Spinal cord (tissue), 9 donors: ENCODE measurements at regions not wholly inside any gene's neighbourhood (a gene's known extent, or its start where the extent isn't known, plus 50 kb on each side); places are given as distances from the start of the nearest gene placed in this dataset.

Experiments
- DNase-seq, 6 donors: peaks; one replicate each; pipeline versions ENCODE4 v3.0.0 to v3.0.0-alpha.2; 2013 to 2015; ENCODE audit warnings: low spot score in 6 of 6, low read depth in 4 of 6
- H3K27ac ChIP-seq: one replicate; pipeline ENCODE4 v1.5.1; 2013; ENCODE audit warnings: low read depth, low read length, control low read depth
- H3K27me3 ChIP-seq: one replicate; pipeline ENCODE4 v1.6.1; 2013; ENCODE audit warnings: low read length; ENCODE audit not compliant: control insufficient read depth, insufficient read depth
- H3K36me3 ChIP-seq: one replicate; pipeline ENCODE4 v1.6.1; 2013; ENCODE audit warnings: low read length; ENCODE audit not compliant: control insufficient read depth, insufficient read depth
- H3K4me1 ChIP-seq: one replicate; pipeline ENCODE4 v1.6.1; 2013; ENCODE audit warnings: low read length; ENCODE audit not compliant: control insufficient read depth, insufficient read depth
- H3K4me3 ChIP-seq: one replicate; pipeline ENCODE4 v1.5.1; 2013; ENCODE audit warnings: low read depth, low read length, control low read depth
- H3K9me3 ChIP-seq: one replicate; pipeline ENCODE4 v1.6.1; 2013; ENCODE audit warnings: low read length; ENCODE audit not compliant: control insufficient read depth, insufficient read depth
- WGBS: methylation state at CpG from one replicate; pipeline ENCODE4 v1.1.5; 2013; ENCODE audit warnings: missing lambda C conversion rate; ENCODE audit not compliant: insufficient coverage; 5-methylcytosine and 5-hydroxymethylcytosine counted together
- donor health status: healthy.

GRCh38 chr5:116740771-116741170 is 166.1 kb upstream of the SEMA6A start:
- H3K9me3 ChIP-seq = no peaks in the 10 kb centered on the region
- peaks cover 17% of the 10 kb centered on the region for H3K4me1 ChIP-seq
- H3K36me3 ChIP-seq = no peaks in the 10 kb centered on the region
- H3K27ac ChIP-seq = no peak overlapping the region
- 92% methylated on average over 1 of the region's 1 CpG for WGBS
- H3K4me3 ChIP-seq = no peak overlapping the region
- no peaks in the 10 kb centered on the region for H3K27me3 ChIP-seq
- no peak for DNase-seq

DNA sequence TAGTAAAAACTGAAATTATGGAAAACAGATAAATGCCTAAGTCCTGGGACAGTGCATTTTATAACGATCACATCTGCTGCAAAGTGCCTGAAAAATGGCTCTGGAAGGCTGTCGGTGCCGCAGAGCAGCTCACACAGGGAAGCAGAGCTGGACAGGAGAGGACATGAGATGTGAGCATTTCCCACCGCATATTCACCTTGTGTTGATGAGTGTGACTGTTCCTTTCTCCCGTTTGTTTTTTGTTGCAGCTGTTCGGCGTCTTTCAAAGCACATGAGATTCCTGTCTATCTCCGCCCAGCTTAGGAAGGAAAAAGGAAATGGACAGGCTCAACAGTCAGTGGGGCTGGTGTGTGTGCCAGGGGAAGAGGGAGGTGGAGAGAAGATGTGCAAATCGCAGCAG is 164.9 kb upstream of the SEMA6A start:
- peak in 2 of 6 donors; percentile 23 to 58 for DNase-seq
- H3K36me3 ChIP-seq = no peaks in the 10 kb centered on the region
- H3K27ac ChIP-seq = peak overlapping the region; percentile 37
- WGBS = 71% methylated on average over 4 of the region's 9 CpGs
- H3K4me3 ChIP-seq = peak overlapping the region; percentile 2
- H3K27me3 ChIP-seq = no peaks in the 10 kb centered on the region
- H3K4me1 ChIP-seq = peaks cover 18% of the 10 kb centered on the region
- H3K9me3 ChIP-seq = no peaks in the 10 kb centered on the region

- no peaks in the 10 kb centered on the region for H3K27me3 ChIP-seq
- no peak overlapping the region for H3K4me3 ChIP-seq
- peaks cover 27% of the 10 kb centered on the region for H3K4me1 ChIP-seq
- no peaks in the 10 kb centered on the region for H3K9me3 ChIP-seq
- no peaks in the 10 kb centered on the region for H3K36me3 ChIP-seq
- DNase-seq = peak in 2 of 6 donors; percentile 71 to 75
- no CpG with 5 or more reads among the region's 6 CpGs for WGBS
- peak overlapping the region; percentile 45 for H3K27ac ChIP-seq
Measured at GRCh38 chr5:116738615-116739261, 164.1 kb upstream of the SEMA6A start.

- H3K27me3 ChIP-seq = no peaks in the 10 kb centered on the region
- peak in 4 of 6 donors; percentile 28 to 88 (median 52) for DNase-seq
- H3K4me3 ChIP-seq = no peak overlapping the region
- peaks cover 28% of the 10 kb centered on the region for H3K4me1 ChIP-seq
- H3K27ac ChIP-seq = peak overlapping the region; percentile 45
- WGBS = 28% methylated on average over 5 of the region's 5 CpGs
- H3K36me3 ChIP-seq = no peaks in the 10 kb centered on the region
- no peaks in the 10 kb centered on the region for H3K9me3 ChIP-seq
Measured at GRCh38 chr5:116738239-116738614, 163.6 kb upstream of the SEMA6A start.

DNA sequence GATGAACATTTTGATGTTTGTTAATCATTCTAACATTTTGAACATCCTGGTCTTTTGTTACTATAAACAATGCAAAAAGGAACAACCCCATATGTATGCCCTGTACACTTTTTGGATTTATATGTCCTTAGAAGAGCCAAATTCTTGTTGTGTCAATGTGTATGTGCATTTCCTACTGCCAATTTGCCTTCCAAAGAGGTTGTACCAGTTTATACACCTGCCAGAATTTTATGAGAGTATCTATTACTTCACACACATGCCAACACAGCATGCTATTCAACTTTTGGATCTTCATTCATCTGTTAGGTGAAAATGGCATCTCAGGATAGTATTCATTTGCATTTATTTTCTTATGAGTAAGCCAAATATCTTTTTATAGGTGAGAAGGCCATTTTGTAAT is 162.0 kb upstream of the SEMA6A start:
- no peaks in the 10 kb centered on the region for H3K9me3 ChIP-seq
- DNase-seq = peak in 1 of 6 donors; percentile 15
- no peak overlapping the region for H3K4me3 ChIP-seq
- no peak overlapping the region for H3K27ac ChIP-seq
- H3K36me3 ChIP-seq = no peaks in the 10 kb centered on the region
- H3K4me1 ChIP-seq = peaks cover 28% of the 10 kb centered on the region
- no peaks in the 10 kb centered on the region for H3K27me3 ChIP-seq

DNA sequence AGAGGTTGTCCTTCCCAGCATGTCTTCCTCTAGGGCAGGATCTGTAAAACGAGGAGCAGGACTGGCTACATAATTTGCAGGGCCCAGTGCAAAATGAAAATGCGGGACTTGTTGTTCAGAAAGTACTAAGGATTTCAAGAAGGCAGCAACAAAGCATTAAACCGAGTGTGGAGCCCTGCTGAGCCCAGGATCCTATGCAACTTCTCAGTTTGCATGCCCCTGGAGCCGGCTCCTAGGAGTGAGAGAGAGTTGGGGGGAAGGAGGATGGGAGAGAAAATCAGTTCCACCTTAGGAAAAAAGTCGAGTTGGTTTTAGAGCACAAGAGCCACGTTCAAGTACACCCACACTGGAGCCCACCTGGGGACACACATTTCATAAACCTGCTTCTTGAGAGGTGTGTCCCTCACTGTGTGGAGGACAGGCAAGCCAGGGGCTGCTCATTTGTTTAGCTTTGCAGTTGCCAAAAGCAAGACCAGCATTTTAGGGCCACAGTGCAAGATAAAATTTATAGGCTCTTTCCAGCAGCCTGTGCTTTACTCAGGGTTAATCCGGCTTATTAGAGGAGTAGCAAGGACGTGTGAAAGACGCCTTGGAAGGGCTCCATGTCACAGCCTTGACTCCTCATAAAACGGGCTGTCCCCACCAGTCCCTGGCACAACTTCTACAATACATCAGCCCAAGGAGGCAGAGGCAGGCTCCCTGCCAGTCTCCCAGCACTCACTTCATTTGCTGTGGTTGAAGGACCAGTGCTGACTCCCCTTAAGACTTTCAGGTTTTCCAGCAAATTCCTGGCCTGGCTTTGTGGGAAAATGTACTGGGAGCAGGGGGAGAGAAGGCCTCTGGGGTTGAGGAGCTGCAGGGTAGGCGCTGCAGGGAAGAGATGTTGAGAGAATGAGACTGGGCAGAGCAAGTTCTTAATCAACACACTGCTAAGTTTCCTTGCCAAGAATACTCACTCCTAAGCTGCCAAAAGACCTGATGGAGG is 159.7 kb upstream of the SEMA6A start:
- WGBS = 33% methylated on average over 7 of the region's 11 CpGs

DNA sequence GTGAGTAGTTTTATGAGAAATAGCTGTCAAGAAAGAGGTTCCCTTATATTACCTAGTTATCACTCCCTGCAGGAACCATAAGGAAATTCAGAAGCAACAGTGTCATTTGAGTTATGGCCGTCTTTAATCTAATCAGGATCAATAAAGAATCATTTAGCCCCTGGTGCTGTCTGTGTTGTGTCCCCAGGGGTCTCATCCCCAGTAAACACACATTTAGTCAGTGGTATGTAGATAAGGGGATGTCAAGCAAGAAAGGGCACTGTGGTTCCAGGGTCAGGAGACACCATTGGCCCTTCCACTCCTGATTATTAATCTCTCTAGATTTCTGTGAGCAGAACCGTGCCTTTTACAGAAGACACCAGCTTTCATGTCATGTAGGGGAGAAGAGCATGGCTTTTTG is 158.0 kb upstream of the SEMA6A start:
- peaks cover 15% of the 10 kb centered on the region for H3K4me1 ChIP-seq
- H3K9me3 ChIP-seq = no peaks in the 10 kb centered on the region
- H3K27me3 ChIP-seq = no peaks in the 10 kb centered on the region
- no peak overlapping the region for H3K4me3 ChIP-seq
- H3K36me3 ChIP-seq = no peaks in the 10 kb centered on the region
- WGBS = no CpG with 5 or more reads among the region's 2 CpGs
- DNase-seq = no peak
- H3K27ac ChIP-seq = no peak overlapping the region

More for the DNA sequence above, 159.7 kb upstream of the SEMA6A start:
- peaks cover 24% of the 10 kb centered on the region for H3K4me1 ChIP-seq
- no peaks in the 10 kb centered on the region for H3K36me3 ChIP-seq
- no peaks in the 10 kb centered on the region for H3K27me3 ChIP-seq
- peak overlapping the region; percentile 42 for H3K27ac ChIP-seq
- H3K9me3 ChIP-seq = no peaks in the 10 kb centered on the region
- H3K4me3 ChIP-seq = no peak overlapping the region
- DNase-seq = peak in 4 of 6 donors; percentile 33 to 87 (median 73)

DNA sequence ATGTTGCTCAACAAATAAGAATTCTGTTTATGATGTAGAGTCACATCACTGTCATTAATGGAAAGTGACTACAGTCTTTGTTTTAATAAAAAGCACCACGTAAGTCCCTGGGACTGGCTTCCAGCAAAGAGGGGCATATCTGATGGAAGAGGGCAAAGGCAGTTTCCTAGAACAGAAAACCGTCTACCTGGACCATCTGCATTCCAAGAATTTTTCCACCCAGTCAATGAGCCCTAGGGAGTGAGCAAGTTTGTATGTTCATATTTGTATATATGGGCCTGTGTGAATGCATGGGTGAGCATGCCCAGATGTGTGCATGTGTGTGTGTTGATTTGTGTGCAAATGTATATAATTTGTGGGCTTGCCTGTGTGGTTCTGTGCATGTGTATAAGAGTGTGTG is 156.8 kb upstream of the SEMA6A start:
- Histone ChIP-seq H3K9me3 (no peaks in the 10 kb centered on the region), H3K4me3 (no peak overlapping the region), H3K4me1 (peaks cover 11% of the 10 kb centered on the region), H3K36me3 (no peaks in the 10 kb centered on the region), H3K27ac (no peak overlapping the region), H3K27me3 (no peaks in the 10 kb centered on the region)
- DNase-seq = no peak
- no CpG with 5 or more reads among the region's 2 CpGs for WGBS

- 63% methylated on average over 4 of the region's 5 CpGs for WGBS
- peak in 1 of 6 donors; percentile 15 for DNase-seq
Measured at GRCh38 chr5:116730706-116731105, 156.1 kb upstream of the SEMA6A start.

More at GRCh38 chr5:116730706-116731105, 156.1 kb upstream of the SEMA6A start:
- Histone ChIP-seq H3K27ac (no peak overlapping the region), H3K4me3 (no peak overlapping the region), H3K9me3 (no peaks in the 10 kb centered on the region), H3K4me1 (peaks cover 11% of the 10 kb centered on the region), H3K36me3 (no peaks in the 10 kb centered on the region), H3K27me3 (no peaks in the 10 kb centered on the region)
